ENCODE measurements at regions not wholly inside any gene's neighbourhood (a gene's known extent, or its start where the extent isn't known, plus 50 kb on each side); places are given as distances from the start of the nearest gene placed in this dataset.

- TF ChIP-seq CREM (CRISPR knock-in tag; IDR thresholded peaks at IDR 0.05) (no peak), ESRRA (CRISPR knock-in tag; IDR thresholded peaks at IDR 0.05; ENCODE audit: borderline replicate concordance) (no peak), ATF1 (CRISPR knock-in tag; IDR thresholded peaks at IDR 0.05) (no peak), AFF4 (CRISPR knock-in tag; IDR thresholded peaks at IDR 0.05; ENCODE audit: borderline replicate concordance) (no peak), NR2C2 (CRISPR knock-in tag; IDR thresholded peaks at IDR 0.05) (no peak), CREB1 (CRISPR knock-in tag; IDR thresholded peaks at IDR 0.05) (no peak), NFE2L1 (CRISPR knock-in tag; IDR thresholded peaks at IDR 0.05) (no peak), FOXP4 (CRISPR knock-in tag; IDR thresholded peaks at IDR 0.05) (no peak), ZBTB21 (CRISPR knock-in tag; IDR thresholded peaks at IDR 0.05; ENCODE audit: borderline replicate concordance) (no peak), FOXP1 (CRISPR knock-in tag; IDR thresholded peaks at IDR 0.05; ENCODE audit: borderline replicate concordance) (no peak), ZSCAN18 (CRISPR knock-in tag; IDR thresholded peaks at IDR 0.05) (no peak), ZNF138 (CRISPR knock-in tag; conservative IDR thresholded peaks at IDR 0.05) (no peak), SMAD4 (CRISPR knock-in tag; IDR thresholded peaks at IDR 0.05) (no peak), ATF6 (CRISPR knock-in tag; IDR thresholded peaks at IDR 0.05) (no peak), HMGA2 (CRISPR knock-in tag; IDR thresholded peaks at IDR 0.05) (no peak), FOXJ3 (CRISPR knock-in tag; IDR thresholded peaks at IDR 0.05; ENCODE audit: borderline replicate concordance) (no peak)
- ChIA-PET CTCF (no interaction called here), POLR2A (no interaction called here)
- no peaks in the 10 kb centered on the region for H3K9me3 Mint-ChIP-seq
- H3K4me3 Mint-ChIP-seq: no peak overlapping the region
- H3K27me3 Mint-ChIP-seq (ENCODE audit: low read depth): no peaks in the 10 kb centered on the region; the same call in 1 of the 2 replicates
- ATAC-seq: no peak
- H3K4me1 Mint-ChIP-seq: peaks cover 70% of the 10 kb centered on the region
- no peaks in the 10 kb centered on the region for H3K36me3 Mint-ChIP-seq
- no peak for DNase-seq (ENCODE audit: low spot score)
- no peak overlapping the region for H3K27ac Mint-ChIP-seq
These were observed 115.2 kb upstream of the ARGLU1 start for GRCh38 chr13:106683179-106683578.

- H3K4me3 Mint-ChIP-seq: no peak overlapping the region
- DNase-seq (ENCODE audit: low spot score): no peak
- H3K4me1 Mint-ChIP-seq: peaks cover 76% of the 10 kb centered on the region
- TF ChIP-seq MYBL2 (CRISPR knock-in tag; IDR thresholded peaks at IDR 0.05) (no peak), ZNF512 (CRISPR knock-in tag; IDR thresholded peaks at IDR 0.05; ENCODE audit: borderline replicate concordance) (no peak), ZBTB21 (CRISPR knock-in tag; IDR thresholded peaks at IDR 0.05; ENCODE audit: borderline replicate concordance) (no peak), HMGXB4 (CRISPR knock-in tag; IDR thresholded peaks at IDR 0.05) (no peak), ZNF263 (CRISPR knock-in tag; IDR thresholded peaks at IDR 0.05; ENCODE audit: low read depth) (no peak), SOX15 (CRISPR knock-in tag; IDR thresholded peaks at IDR 0.05) (no peak), GABPB1 (CRISPR knock-in tag; IDR thresholded peaks at IDR 0.05) (no peak)
These were observed 114.1 kb upstream of the ARGLU1 start for GRCh38 chr13:106681997-106682396.

More at GRCh38 chr13:106681997-106682396, 114.1 kb upstream of the ARGLU1 start:
- Mint-ChIP-seq H3K27ac (peak overlapping the region; percentile 35; the same call in 1 of the 2 replicates), H3K27me3 (ENCODE audit: low read depth) (no peaks in the 10 kb centered on the region; the same call in 1 of the 2 replicates), H3K9me3 (no peaks in the 10 kb centered on the region), H3K36me3 (no peaks in the 10 kb centered on the region)
- POLR2A ChIA-PET: interaction anchor here (1.5 kb wide), 1 partner anchor 17 kb away, joined by 3 read pairs; no protein-coding TSS in a partner anchor
- CTCF ChIA-PET: interaction anchor here (1.4 kb wide), 1 partner anchor 146 kb away, joined by 5 read pairs; the partner anchor contains the start of gene EFNB2
- no peak for ATAC-seq
